SU-DHL-6 (cell line): ENCODE measurements at regions not wholly inside any gene's neighbourhood (a gene's known extent, or its start where the extent isn't known, plus 50 kb on each side); places are given as distances from the start of the nearest gene placed in this dataset.

Source experiments
- H2AFZ ChIP-seq: fragments of 200-600 bp; sonication (generic); 2 replicates; pipeline ENCODE4 v1.6.1; 2014; ENCODE audit warnings: low read depth, mild to moderate bottlenecking, moderate library complexity, mixed read lengths, antibody characterized with exemption, low read length; ENCODE audit not compliant: severe bottlenecking
- H3F3A ChIP-seq: fragments of 200-600 bp; shearing (Covaris generic); 2 replicates; pipeline ENCODE4 v1.6.0; 2016; ENCODE audit warnings: antibody characterized with exemption, mild to moderate bottlenecking; ENCODE audit not compliant: insufficient read depth
- H3K27ac ChIP-seq: fragments of 200-600 bp; sonication (generic); 2 replicates; pipeline ENCODE4 v1.5.1; 2016; ENCODE audit warnings: low read depth, mild to moderate bottlenecking, low read length, moderate library complexity, mixed read lengths
- H3K27me3 ChIP-seq: fragments of 200-600 bp; sonication (generic), shearing (Covaris generic); 2 replicates; pipeline ENCODE4 v1.6.0; 2014; ENCODE audit warnings: mild to moderate bottlenecking, low read length
- H3K36me3 ChIP-seq: fragments of 200-600 bp; sonication (generic); 2 replicates; pipeline ENCODE4 v1.6.1; 2014; ENCODE audit warnings: mild to moderate bottlenecking, low read length, mixed read lengths
- H3K4me2 ChIP-seq: fragments of 300-600, 200-600 bp; shearing (Covaris generic), sonication (generic); 2 replicates; pipeline ENCODE4 v1.6.0; 2014; ENCODE audit warnings: low read length, low read depth, mild to moderate bottlenecking; ENCODE audit not compliant: poor library complexity, severe bottlenecking
- H3K4me3 ChIP-seq: fragments of 200-600 bp; sonication (generic); 2 replicates; pipeline ENCODE4 v1.5.1; 2014; ENCODE audit warnings: antibody characterized with exemption, low read length, mild to moderate bottlenecking, mixed read lengths; ENCODE audit not compliant: insufficient read depth, poor library complexity, severe bottlenecking
- H3K79me2 ChIP-seq: fragments of 200-600 bp; sonication (generic); 2 replicates; pipeline ENCODE4 v1.6.1; 2014; ENCODE audit warnings: mild to moderate bottlenecking, low read length, moderate library complexity; ENCODE audit not compliant: insufficient read depth
- H3K9ac ChIP-seq: fragments of 200-600 bp; sonication (generic); 2 replicates; pipeline ENCODE4 v1.7.0; 2014; ENCODE audit warnings: mild to moderate bottlenecking, low read length
- H3K9me2 ChIP-seq: fragments of 200-600 bp; sonication (generic); replicated peaks from 2 replicates; pipeline ENCODE4 v1.6.1; 2014; ENCODE audit warnings: low read length; ENCODE audit not compliant: insufficient read depth
- H3K9me3 ChIP-seq: fragments of 200-600 bp; sonication (generic); 2 replicates; pipeline ENCODE4 v1.6.1; 2014; ENCODE audit warnings: low read length, mixed read lengths; ENCODE audit not compliant: insufficient read depth
- H4K20me1 ChIP-seq: fragments of 200-600 bp; sonication (generic); 2 replicates; pipeline ENCODE4 v1.6.1; 2014; ENCODE audit warnings: low read depth, mild to moderate bottlenecking, antibody characterized with exemption, low read length, moderate library complexity, mixed read lengths
- EZH2phosphoT487 ChIP-seq: fragments of 200-600 bp; sonication (generic), shearing (Covaris generic); conservative IDR thresholded peaks from 2 replicates; pipeline ENCODE4 v1.6.1; 2018; ENCODE audit warnings: mild to moderate bottlenecking, antibody characterized with exemption, low read length, moderate library complexity, mixed read lengths
- TF ChIP-seq, protein P1 (sequence below): fragments of 200-600 bp; sonication (generic); IDR thresholded peaks from one replicate; pipeline ENCODE4 v1.5.1; 2017; ENCODE audit warnings: antibody characterized with exemption, mild to moderate bottlenecking, low read length, moderate library complexity; ENCODE audit not compliant: insufficient read depth, poor library complexity, severe bottlenecking

DNA sequence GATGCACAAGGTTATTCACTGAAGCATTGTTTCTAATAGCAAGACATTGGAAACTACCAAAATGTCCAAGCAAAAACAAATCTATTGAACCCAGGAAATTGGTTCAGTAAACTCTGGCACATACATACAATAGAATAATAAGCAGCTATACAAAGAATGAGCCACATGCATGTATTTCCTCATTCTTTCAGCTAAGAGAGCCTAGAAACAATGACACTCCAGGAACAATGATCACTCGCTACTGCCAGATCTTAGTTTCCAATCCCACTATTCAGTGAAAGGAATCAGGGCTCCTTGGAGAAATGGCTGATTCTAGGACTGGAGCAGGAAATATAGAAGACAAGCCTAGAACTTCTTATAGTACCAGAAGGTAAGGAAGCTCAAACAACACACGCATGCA lies 221.9 kb upstream of the AGAP1 start:
- H3K4me2 ChIP-seq: no peak overlapping the region
- H3K9ac ChIP-seq: no peak overlapping the region
- no peaks in the 10 kb centered on the region for H3K27me3 ChIP-seq
- no peak overlapping the region for H3K4me3 ChIP-seq
- TF ChIP-seq, protein P1, sequence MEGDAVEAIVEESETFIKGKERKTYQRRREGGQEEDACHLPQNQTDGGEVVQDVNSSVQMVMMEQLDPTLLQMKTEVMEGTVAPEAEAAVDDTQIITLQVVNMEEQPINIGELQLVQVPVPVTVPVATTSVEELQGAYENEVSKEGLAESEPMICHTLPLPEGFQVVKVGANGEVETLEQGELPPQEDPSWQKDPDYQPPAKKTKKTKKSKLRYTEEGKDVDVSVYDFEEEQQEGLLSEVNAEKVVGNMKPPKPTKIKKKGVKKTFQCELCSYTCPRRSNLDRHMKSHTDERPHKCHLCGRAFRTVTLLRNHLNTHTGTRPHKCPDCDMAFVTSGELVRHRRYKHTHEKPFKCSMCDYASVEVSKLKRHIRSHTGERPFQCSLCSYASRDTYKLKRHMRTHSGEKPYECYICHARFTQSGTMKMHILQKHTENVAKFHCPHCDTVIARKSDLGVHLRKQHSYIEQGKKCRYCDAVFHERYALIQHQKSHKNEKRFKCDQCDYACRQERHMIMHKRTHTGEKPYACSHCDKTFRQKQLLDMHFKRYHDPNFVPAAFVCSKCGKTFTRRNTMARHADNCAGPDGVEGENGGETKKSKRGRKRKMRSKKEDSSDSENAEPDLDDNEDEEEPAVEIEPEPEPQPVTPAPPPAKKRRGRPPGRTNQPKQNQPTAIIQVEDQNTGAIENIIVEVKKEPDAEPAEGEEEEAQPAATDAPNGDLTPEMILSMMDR: no peak
- TF ChIP-seq EZH2phosphoT487: no peak
- H3K36me3 ChIP-seq: no peaks in the 10 kb centered on the region
- H3K9me3 ChIP-seq: no peaks in the 10 kb centered on the region
- H3K27ac ChIP-seq: no peak overlapping the region
- no peaks in the 10 kb centered on the region for H4K20me1 ChIP-seq
- no peaks in the 10 kb centered on the region for H3K9me2 ChIP-seq
- no peaks in the 10 kb centered on the region for H3F3A ChIP-seq
- no peak overlapping the region for H2AFZ ChIP-seq
- H3K79me2 ChIP-seq: no peaks in the 10 kb centered on the region

DNA sequence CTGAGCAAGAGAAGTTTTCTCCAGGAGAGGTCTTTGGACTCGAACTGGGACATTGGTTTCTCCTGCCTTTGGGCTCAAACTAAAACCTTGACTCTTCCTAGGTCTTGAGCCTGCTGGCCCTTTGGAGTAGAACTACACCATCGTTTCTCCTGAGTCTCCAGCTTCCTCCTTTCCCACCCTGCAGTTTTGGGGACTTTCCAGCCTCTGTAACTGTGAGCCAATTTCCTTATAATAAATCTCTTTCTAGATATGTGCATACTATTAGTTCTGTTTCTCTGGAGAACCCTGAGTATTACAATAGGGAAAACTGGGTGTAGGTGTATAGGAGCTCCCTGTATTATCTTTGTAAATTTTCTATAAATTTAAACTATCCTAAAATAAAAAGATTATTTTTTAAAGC lies 219.8 kb upstream of the AGAP1 start:
- H3K27me3 ChIP-seq: no peaks in the 10 kb centered on the region
- no peak for TF ChIP-seq EZH2phosphoT487
- TF ChIP-seq, protein P1: no peak

GRCh38 chr2:235277485-235277884 lies 216.4 kb upstream of the AGAP1 start:
- Histone ChIP-seq H3K9me2 (no peaks in the 10 kb centered on the region), H3K27ac (no peak overlapping the region), H3K27me3 (no peaks in the 10 kb centered on the region), H4K20me1 (no peaks in the 10 kb centered on the region), H3K36me3 (no peaks in the 10 kb centered on the region), H3K9ac (no peak overlapping the region), H2AFZ (no peak overlapping the region), H3K4me3 (no peak overlapping the region), H3F3A (no peaks in the 10 kb centered on the region), H3K4me2 (no peak overlapping the region), H3K9me3 (no peaks in the 10 kb centered on the region), H3K79me2 (no peaks in the 10 kb centered on the region)
- TF ChIP-seq, protein P1: no peak
- TF ChIP-seq EZH2phosphoT487: no peak

More for the DNA sequence above, 219.8 kb upstream of the AGAP1 start:
- Histone ChIP-seq H2AFZ (no peak overlapping the region), H3K4me3 (no peak overlapping the region), H3F3A (no peaks in the 10 kb centered on the region), H3K36me3 (no peaks in the 10 kb centered on the region), H3K27ac (no peak overlapping the region), H3K4me2 (no peak overlapping the region), H3K79me2 (no peaks in the 10 kb centered on the region), H4K20me1 (no peaks in the 10 kb centered on the region), H3K9ac (no peak overlapping the region), H3K9me2 (no peaks in the 10 kb centered on the region), H3K9me3 (no peaks in the 10 kb centered on the region)
